Endothelial cell of umbilical vein (primary cell): ENCODE measurements at regions not wholly inside any gene's neighbourhood (a gene's known extent, or its start where the extent isn't known, plus 50 kb on each side); places are given as distances from the start of the nearest gene placed in this dataset.
A peak's percentile ranks its signal among the peaks of the same experiment; 100 is the strongest.

ENCODE experiments used
- BruUV-seq: library from RNA; stranded (reverse); fragments of 400-500 nt; replicated peaks from 2 replicates; lab custom pipeline; 2021; lab: Mats Ljungman, UMichigan
- CTCF ChIA-PET: fragments of 300-600, 350-600 bp; sonication (Branson Sonifier 250); formaldehyde crosslinking; loops from one replicate; lab custom pipeline; 2021; ENCODE audit warnings: antibody characterized with exemption, inconsistent platforms; lab: Charles Lee
- POLR2A ChIA-PET: fragments of 300-600, 350-600 bp; sonication (Branson Sonifier 250); formaldehyde crosslinking; loops from one replicate; lab custom pipeline; 2021; ENCODE audit warnings: antibody characterized with exemption, inconsistent platforms; lab: Charles Lee
- DNase-seq: peaks from one replicate; pipeline ENCODE4 v3.0.0-alpha.2; 2011; ENCODE audit warnings: low read depth, low spot score
- FAIRE-seq: peaks from 2 replicates; lab custom pipeline; 2011; peaks lifted over from hg19 to GRCh38; lab: Jason Lieb, UNC
- H2AFZ ChIP-seq: 2 replicates; pipeline ENCODE4 v1.6.0; 2012; ENCODE audit warnings: low read depth, low read length, control low read depth, inconsistent platforms
- H3K27ac ChIP-seq: 2 replicates; pipeline ENCODE4 v1.5.1; 2011; ENCODE audit warnings: low read depth, mild to moderate bottlenecking, control low read depth, low read length, moderate library complexity; ENCODE audit not compliant: insufficient read depth
- H3K27me3 ChIP-seq, 2 experiments: 2 replicates each; pipeline versions ENCODE4 v1.6.0 to v1.6.1; 2011; ENCODE audit warnings: low read length in 2 of 2, mixed read lengths in 1 of 2; ENCODE audit not compliant: control insufficient read depth in 2 of 2, insufficient read depth in 2 of 2
- H3K36me3 ChIP-seq, 2 experiments: 2 replicates in 1 of 2; 3 replicates in 1 of 2; pipeline ENCODE4 v1.5.1; 2011; ENCODE audit warnings: low read length in 2 of 2, mild to moderate bottlenecking in 1 of 2, moderate library complexity in 1 of 2; ENCODE audit not compliant: control insufficient read depth in 2 of 2, insufficient read depth in 2 of 2; ENCODE audit errors: extremely low read depth in 1 of 2
- H3K4me1 ChIP-seq: 3 replicates; pipeline ENCODE4 v1.5.1; 2011; ENCODE audit warnings: mild to moderate bottlenecking, low read length; ENCODE audit not compliant: control insufficient read depth, insufficient read depth; ENCODE audit errors: extremely low read depth
- H3K4me2 ChIP-seq: 2 replicates; pipeline ENCODE4 v1.6.1; 2011; ENCODE audit warnings: low read length, control low read depth, mixed read lengths; ENCODE audit not compliant: insufficient read depth
- H3K4me3 ChIP-seq, 3 experiments: fragments of 200-600 bp in 1 of 3; sonication (generic), shearing (Covaris generic) in 1 of 3; replicated peaks in 1 of 3; 2 replicates each; pipeline ENCODE4 v1.5.1; 2011 to 2016; ENCODE audit warnings: control low read depth in 3 of 3, low read length in 3 of 3, mild to moderate bottlenecking in 2 of 3, inconsistent platforms in 1 of 3, low read depth in 1 of 3, moderate library complexity in 1 of 3; ENCODE audit not compliant: insufficient read depth in 1 of 3
- H3K79me2 ChIP-seq: 2 replicates; pipeline ENCODE4 v1.6.0; 2012; ENCODE audit warnings: low read length, inconsistent platforms; ENCODE audit not compliant: control insufficient read depth, insufficient read depth
- H3K9ac ChIP-seq: replicated peaks from 2 replicates; pipeline ENCODE3; 2011; ENCODE audit warnings: low read length, control low read depth; ENCODE audit not compliant: insufficient read depth; ENCODE audit errors: extremely low read depth
- H3K9me1 ChIP-seq: replicated peaks from 3 replicates; pipeline ENCODE4 v1.6.0; 2011; ENCODE audit warnings: mild to moderate bottlenecking, low read length; ENCODE audit not compliant: control insufficient read depth, insufficient read depth; ENCODE audit errors: extremely low read depth
- H3K9me3 ChIP-seq: replicated peaks from 2 replicates; pipeline ENCODE4 v1.5.1; 2012; ENCODE audit warnings: low read length, inconsistent platforms; ENCODE audit not compliant: control insufficient read depth, insufficient read depth
- H4K20me1 ChIP-seq: replicated peaks from 2 replicates; pipeline ENCODE3; 2011; ENCODE audit warnings: mild to moderate bottlenecking, low read length; ENCODE audit not compliant: control insufficient read depth, insufficient read depth; ENCODE audit errors: extremely low read depth
- CTCF ChIP-seq, 2 donors: IDR thresholded peaks; 1 replicate in 1 of 2; 2 replicates in 1 of 2; pipeline ENCODE4 v1.5.1; 2011; ENCODE audit warnings: low read length in 2 of 2, mild to moderate bottlenecking in 2 of 2, moderate library complexity in 2 of 2, control low read depth in 1 of 2, inconsistent platforms in 1 of 2, low read depth in 1 of 2; ENCODE audit not compliant: insufficient read depth in 1 of 2; ENCODE audit errors: extremely low read depth in 1 of 2
- EZH2 ChIP-seq: IDR thresholded peaks from 2 replicates; pipeline ENCODE4 v1.6.1; 2012; ENCODE audit warnings: borderline replicate concordance, low read depth, mild to moderate bottlenecking, moderate library complexity, low read length, inconsistent platforms; ENCODE audit not compliant: severe bottlenecking
- FOS ChIP-seq: IDR thresholded peaks from 2 replicates; pipeline ENCODE4 v1.6.1; 2011; ENCODE audit warnings: mild to moderate bottlenecking, low read length, moderate library complexity, borderline replicate concordance; ENCODE audit not compliant: insufficient read depth
- JUN ChIP-seq: IDR thresholded peaks from 2 replicates; pipeline ENCODE4 v1.6.1; 2011; ENCODE audit warnings: borderline replicate concordance, low read depth; ENCODE audit not compliant: insufficient read length, insufficient read depth
- POLR2A ChIP-seq: IDR thresholded peaks from 2 replicates; pipeline ENCODE4 v1.6.1; 2012; ENCODE audit warnings: low read depth, mild to moderate bottlenecking, control low read depth, low read length
- POLR2AphosphoS5 ChIP-seq: IDR thresholded peaks from 2 replicates; pipeline ENCODE4 v1.6.1; 2012; ENCODE audit warnings: low read depth, mild to moderate bottlenecking, control low read depth, low read length, moderate library complexity; ENCODE audit not compliant: insufficient read depth
- dilution Hi-C: fragments of 300-500 bp; cut with MboI; formaldehyde crosslinking; loops from one replicate; pipeline ENCODE4 v1.15.0; 2019; ENCODE audit warnings: low sequenced_read_pairs; ENCODE audit not compliant: extremely low pct_ligation_motif_present
- intact Hi-C: fragments of 100-400 bp; cut with micrococcal nuclease; formaldehyde crosslinking; loops from one replicate; pipeline ENCODE4 v1.10.0; 2022
- TF ChIP-seq, protein P1 (sequence below): IDR thresholded peaks from 2 replicates; pipeline ENCODE4 v1.6.1; 2011; ENCODE audit not compliant: insufficient read depth, insufficient read length

DNA sequence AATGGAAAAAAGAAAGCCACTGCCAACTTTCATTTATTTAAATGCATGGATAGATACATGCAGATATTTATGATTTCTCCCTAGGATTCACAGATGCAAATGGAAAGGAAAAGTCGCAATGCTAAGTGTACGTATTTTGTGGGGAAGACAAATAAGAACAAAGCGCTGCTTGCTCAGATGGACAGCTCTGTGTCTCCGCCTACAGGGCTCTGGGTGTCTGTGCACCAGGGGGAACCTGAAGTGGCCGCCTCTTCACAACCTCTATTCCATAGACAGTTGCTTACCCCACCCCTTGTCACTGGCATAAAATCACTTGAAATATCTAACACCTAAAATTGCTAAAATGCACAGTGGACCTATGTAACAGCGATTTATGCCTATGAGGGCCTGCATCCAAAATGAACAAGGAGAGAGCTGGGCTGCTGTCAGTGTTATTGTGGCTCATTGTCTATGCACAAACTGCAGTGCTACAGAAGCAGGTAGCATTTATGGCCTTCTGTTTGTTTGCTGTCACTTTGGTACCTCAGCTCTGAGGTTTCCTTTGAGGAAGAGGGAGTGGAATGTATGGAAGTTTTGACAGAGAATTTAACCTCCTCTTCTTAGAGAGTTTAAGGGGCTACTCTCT is 58.6 kb upstream of the PAGE1 start:
- H2AFZ ChIP-seq: no peak overlapping the region
- no peaks in the 10 kb centered on the region for H3K9me1 ChIP-seq
- no peak overlapping the region for H3K9ac ChIP-seq
- no peaks in the 10 kb centered on the region for H3K4me1 ChIP-seq
- no peaks in the 10 kb centered on the region for H4K20me1 ChIP-seq
- H3K9me3 ChIP-seq: no peaks in the 10 kb centered on the region
- H3K4me3 ChIP-seq: no peak overlapping the region
- intact Hi-C loops: loop anchor here (1.0 to 10.0 kb wide), 3 partner anchors 462 to 680 kb away; partner anchors contain the start of genes PRAF2 and WDR45
- no peak for TF ChIP-seq FOS
- no peak for TF ChIP-seq POLR2A
- TF ChIP-seq, protein P1, sequence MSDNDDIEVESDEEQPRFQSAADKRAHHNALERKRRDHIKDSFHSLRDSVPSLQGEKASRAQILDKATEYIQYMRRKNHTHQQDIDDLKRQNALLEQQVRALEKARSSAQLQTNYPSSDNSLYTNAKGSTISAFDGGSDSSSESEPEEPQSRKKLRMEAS: no peak
- peak; percentile 59 to 71 for TF ChIP-seq CTCF (IDR thresholded peaks at IDR 0.05; ENCODE audit: extremely low read depth in 1 of 2, insufficient read depth in 1 of 2, low read depth in 1 of 2, low read length in 2 of 2)
- TF ChIP-seq POLR2AphosphoS5: no peak
- no peak for TF ChIP-seq EZH2
- no peak for TF ChIP-seq JUN
- H3K4me2 ChIP-seq: no peak overlapping the region
- dilution Hi-C loops: no loop called here
- CTCF ChIA-PET: interaction anchor here (0.8 to 1.3 kb wide), 5 partner anchors 8 to 612 kb away, joined by 3 to 10 read pairs (median 3); no protein-coding TSS in a partner anchor
- FAIRE-seq: no peak
- peaks cover 0 to 3% of the 10 kb centered on the region in 2 experiments for H3K27me3 ChIP-seq
- DNase-seq: peak; percentile 32
- H3K36me3 ChIP-seq: no peaks in the 10 kb centered on the region
- H3K79me2 ChIP-seq: no peaks in the 10 kb centered on the region
- BruUV-seq: no TSS peak
- H3K27ac ChIP-seq: no peak overlapping the region
- POLR2A ChIA-PET: no interaction called here
